ENCODE measurements at regions not wholly inside any gene's neighbourhood (a gene's known extent, or its start where the extent isn't known, plus 50 kb on each side); places are given as distances from the start of the nearest gene placed in this dataset.

DNA sequence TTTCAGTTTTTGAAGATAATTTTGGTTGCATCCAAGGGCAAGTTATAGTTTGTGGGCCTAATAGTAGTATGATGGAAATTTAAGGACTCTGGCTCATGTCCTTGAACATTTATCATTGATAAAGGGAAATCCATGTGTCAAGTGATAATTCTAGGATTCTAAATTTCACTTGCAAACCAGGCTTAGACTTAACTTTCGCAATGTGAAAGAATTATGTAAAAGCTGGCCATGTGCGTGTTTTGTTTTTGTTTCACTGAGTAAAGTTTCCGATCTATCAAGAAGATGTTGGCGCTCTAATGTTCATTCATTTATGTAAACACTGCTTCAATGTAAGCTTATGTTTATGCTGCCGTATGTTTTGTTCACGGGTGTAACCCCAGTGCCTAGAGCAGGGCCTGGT, 302.0 kb downstream of the SOX4 start:
- no peak for DNase-seq

GRCh38 chr6:21898107-21898796, 304.7 kb downstream of the SOX4 start:
- DNase-seq = no peak

GRCh38 chr6:21899708-21900107, 306.2 kb downstream of the SOX4 start:
- DNase-seq = no peak

DNA sequence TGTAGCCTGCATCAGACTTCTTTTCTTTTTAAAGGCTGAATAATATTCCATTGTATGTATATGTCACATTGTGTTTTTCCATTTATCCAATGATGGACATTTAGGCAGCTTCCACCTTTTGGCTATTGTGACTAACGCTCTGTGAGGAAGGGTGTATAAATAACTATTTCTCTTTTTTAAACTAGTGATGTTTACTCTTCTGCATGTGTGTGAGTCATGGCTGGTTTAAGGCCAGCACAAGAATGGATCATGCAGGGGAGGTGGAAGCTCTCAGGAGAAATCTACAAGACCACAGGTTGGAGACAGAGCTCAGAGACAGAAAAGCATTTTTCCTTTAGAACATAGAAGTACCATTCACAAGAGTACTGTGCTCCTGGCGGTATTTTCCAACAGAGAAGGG, 307.2 kb downstream of the SOX4 start:
- DNase-seq = no peak

DNA sequence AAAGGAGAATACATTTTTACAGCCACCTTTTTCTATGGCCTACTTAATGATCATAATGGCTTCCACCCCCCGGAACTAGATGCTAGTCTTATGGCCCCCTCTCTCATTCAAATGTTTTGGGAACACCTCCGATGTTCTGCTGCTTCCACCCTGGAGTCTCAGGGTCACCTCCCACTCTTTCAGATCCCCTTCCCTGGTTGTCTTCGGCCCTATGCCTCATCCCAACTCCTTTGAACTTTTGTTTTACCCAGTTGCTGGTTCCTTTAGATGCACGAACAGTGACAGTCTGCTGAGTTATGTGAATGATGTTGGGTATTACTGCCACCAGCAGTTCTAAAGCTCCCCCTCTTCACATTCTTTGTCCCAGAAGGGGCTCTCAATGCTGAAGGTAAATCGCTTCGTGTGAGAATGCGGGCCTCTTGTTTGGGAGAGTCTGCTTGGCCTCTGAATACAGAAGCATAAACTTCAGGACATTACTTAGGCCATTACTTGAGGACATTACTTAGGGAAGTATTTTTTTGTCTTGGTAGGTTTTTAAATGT, 309.1 kb downstream of the SOX4 start:
- DNase-seq = no peak

DNA sequence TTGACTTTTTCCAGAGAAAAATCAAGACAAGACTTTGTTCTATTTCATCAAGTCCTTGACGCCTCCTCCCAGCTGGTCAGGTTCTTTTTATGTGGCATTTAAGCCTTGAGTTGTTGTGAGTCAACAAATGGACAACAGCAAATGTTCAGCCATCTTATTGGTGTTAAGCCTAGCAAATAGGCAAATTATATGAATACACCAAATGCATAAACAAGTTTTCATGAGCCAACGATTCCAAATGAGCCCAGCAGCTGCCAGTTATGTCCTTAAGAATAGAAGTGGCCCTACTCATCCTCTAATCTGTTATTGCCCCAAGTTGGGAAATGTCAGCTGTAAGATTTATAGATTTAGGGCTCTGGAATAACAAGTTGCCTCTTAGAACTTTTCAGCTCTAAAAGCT, 312.0 kb downstream of the SOX4 start:
- DNase-seq = no peak

- DNase-seq = no peak
Measured at GRCh38 chr6:21906826-21907225, 313.3 kb downstream of the SOX4 start.

DNA sequence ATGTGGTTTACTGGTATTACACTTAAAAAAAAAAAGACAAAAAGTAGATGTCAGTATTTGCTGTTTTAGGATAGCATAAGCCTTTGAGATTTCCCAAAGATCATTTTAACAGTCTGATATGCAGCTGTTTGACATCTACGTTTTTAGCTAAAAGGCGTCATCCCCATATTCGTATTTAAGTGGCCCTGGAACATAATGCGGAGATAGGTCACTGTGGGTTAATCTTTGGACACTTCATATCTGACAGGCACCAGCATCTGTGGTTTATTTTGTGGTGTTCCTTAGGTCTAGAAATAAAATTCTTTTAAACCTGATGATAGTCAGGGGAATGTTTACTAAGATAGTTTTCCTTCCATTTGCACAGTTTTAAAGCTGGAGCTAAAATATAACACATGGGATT, 313.7 kb downstream of the SOX4 start:
- no peak for DNase-seq

GRCh38 chr6:21908161-21908848, 314.8 kb downstream of the SOX4 start:
- no peak for DNase-seq

GRCh38 chr6:21909321-21909720, 315.8 kb downstream of the SOX4 start:
- no peak for DNase-seq

DNA sequence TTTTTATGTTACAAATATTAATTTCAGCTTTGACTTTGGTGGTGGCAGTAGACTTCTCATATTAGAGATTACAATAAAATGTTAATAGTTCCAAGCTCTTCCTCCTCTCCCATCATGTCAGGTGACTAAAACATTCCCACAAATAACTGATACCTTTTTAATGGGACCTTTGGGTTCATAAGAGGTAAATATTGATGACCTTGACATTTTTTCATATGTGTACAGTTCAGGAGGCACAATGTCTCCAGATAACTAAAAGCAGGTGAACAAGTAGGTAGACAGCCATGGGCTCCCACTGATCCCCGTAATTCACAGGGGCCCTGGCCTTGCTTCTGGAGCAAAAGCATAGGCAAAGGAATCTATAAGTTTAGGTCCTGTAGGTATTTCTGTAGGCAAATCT, 317.7 kb downstream of the SOX4 start:
- DNase-seq = no peak

DNA sequence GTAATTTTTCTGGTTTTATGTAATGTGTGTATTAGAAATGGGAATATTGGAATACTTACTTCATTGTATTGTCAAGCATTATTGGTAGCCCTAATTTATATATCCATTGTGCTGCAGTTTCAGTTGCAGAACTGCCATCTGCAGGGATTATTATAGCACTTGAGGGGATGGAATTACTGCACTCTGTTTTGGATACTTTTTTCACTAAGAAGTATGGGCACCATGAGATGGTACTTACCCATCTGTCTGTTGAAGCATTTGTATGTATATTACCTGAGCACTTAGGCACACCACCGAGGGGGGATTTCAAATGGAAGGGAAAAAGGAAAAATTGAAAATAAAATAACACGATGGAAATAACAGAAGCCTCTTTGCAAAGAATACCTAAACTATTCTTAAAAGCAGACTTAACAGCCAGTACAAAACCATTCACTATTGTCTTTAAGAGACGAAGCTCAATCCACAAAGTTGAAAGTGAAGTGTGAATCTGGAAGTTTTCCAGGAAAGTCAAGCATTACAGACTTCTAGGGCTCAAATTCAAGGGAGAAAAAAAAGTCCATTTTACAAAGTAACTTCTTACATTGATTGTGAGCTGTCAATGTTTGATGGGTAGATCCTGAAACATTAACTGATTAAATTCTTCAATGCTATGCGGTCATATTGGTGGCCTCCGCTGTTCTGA, 318.7 kb downstream of the SOX4 start:
- DNase-seq = no peak

DNA sequence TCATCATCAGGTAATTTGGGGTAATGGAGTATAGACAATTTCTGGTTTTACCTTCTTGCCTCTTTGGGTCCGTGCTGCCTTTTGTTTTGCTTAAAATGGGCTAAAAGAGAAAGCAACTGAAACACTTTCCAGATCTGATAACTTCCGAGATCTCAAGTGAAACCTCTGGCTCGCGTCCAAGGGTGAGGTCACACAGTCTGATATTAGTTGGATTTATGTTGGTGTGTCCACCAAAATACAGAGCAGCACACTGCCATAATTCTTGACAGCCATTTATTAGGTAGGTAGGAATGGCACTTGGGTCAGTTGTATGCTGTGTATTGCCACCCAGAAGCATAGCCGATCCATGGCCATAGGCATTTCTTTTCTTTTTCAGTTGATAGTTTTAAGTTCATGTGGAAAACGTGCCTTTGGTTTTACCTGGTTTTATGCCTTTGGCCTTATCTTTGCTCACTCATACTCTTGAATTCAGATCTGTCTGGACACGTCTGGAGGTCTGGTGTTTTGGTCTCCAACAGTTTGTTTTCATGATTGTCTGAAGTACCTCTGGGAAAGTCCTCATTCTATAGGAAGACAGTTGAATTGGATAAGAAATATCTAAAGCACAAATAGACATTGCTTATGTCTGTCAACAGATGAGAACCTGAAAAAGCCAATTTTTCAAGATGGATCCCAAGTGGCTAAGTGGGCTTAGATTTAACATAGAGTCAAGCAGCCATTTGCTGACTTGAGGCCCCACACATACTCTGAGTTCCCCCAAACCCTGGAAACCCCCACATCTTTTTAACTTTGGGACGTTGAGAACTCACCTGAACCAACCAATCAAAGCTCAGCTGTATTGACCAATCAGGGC, 320.8 kb downstream of the SOX4 start:
- peak; percentile 33 for DNase-seq

DNA sequence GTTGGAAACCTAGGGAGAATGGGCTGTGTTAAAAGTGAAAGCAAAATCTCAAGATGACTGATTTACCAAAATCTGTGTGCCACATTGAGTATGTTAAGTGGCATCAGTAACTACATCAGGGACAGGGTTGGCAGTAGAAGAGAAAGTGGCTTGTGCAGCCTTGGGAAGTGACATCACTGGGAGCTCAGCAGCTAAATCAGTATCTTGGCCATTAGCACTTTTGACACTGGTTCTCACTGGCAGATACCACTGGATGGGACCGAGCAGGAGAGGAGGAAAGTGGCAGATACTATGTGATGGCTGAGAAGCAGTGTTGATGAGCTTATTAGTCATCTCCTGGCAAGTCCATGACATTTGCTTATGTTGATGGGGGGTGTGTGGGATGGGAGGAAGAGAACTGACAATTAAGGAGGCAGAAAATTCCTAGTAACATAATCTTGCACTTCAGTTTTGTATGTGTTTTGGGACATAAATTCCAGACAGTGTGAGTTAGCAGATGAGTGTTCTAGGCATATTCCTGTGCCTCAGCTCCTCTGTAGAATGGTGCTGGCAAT, 322.2 kb downstream of the SOX4 start:
- no peak for DNase-seq

DNA sequence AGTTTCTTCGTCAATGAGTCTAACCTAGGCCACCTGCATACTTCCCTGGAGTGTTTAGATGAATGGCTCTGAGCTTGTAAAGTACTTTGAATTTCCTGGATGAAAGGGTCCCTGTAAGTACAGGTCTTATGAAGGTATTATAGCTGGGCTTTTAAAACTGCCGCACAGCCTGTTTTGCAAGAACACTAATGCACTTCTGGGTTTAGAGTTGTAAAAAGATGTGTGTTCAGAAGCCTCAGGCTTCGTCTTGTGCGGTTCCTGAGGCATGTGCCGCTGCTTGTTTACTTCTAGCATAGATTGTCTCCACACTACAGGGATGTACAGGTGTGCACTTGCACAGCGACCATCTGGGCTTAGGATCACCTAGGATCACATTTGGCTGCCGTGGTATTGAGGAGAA, 324.5 kb downstream of the SOX4 start:
- no peak for DNase-seq

- DNase-seq = no peak
Measured at GRCh38 chr6:21918666-21919065, 325.1 kb downstream of the SOX4 start.

DNA sequence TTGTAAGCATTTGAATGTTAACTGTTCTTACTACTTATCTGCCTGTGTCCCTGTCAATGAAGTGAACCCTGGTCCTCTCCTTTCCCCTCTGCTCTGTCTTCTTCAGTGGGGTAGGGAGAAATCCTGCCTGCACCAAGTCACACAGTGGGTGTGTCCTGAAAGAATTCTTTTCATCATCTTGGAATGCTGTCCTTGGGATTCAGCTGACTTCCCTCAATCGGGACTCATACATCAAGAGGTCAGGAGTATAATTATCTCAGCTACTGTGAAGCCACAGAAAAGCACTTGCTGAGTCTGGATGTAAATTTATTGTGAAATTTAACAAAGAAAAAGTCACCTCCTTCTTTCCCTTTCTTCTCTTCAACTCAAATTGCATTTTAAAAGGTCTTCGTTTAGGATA, 328.5 kb downstream of the SOX4 start:
- DNase-seq = no peak

GRCh38 chr6:21924002-21924401, 330.5 kb downstream of the SOX4 start:
- no peak for DNase-seq

DNA sequence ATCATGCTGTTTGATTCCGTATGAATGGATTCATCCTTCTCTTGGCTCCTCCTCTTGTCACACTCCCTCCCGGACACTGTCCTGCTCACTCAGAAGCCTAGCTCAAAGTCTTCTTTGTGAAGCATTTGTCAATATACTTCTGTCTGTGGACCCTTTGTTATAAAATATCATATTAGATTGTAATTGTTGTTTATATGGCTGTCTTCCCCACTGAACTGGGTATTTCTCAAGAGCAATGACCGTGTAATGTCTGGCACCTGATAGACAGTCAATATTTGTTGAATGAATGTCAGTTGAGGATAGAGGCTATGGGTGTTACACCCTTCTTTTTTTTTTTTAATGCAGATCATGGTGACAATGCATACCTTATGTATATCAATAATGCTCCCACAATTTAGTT, 335.3 kb downstream of the SOX4 start:
- DNase-seq = no peak

DNA sequence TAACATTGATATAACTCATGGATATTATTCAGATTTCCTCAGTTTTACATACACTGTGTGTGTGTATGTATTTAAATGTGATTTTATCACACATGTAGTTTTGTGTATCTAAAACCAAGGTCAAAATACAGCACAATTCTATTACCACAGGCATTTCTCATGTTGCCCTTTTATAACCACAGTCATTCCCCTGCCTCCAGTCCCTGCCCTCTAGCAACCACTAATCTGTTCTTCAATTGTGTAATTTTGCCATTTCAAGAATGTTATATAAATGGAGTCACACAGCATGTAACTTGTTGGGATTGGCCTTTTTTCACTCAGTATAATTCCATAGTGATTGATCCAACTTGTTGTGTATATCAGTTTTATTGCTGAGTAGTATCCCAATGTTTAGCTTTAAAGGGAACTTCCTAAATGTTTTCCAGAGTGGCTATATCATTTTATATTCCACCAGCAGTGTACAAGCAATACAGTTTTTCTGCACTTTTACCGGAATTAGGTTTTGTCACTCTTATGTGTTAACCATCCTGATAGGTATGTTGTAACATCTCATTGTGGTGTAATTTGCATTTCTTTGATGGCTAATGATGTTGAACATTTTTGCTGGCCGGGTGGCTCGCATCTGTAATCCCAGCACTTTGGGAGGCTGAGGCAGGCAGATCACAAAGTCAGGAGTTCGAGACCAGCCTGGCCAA, 338.2 kb downstream of the SOX4 start:
- DNase-seq = no peak

DNA sequence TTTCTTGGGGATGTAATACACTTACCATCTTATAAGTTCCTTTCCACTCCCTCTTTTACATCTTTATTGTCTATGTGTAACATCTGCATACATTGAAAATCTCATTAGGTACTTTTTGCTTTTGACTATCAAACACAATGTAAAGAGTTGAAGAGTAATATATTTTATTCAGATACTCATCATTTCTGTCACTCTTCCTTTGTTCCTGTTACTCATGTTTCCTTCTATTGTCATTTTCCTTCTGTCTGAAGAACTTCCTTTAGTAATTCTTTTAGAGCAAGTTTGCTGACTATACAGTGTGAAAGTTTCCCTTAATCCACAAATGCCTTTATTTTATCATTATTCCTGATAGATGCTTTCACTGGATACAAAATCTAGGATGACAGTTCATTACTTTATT, 339.8 kb downstream of the SOX4 start:
- no peak for DNase-seq

DNA sequence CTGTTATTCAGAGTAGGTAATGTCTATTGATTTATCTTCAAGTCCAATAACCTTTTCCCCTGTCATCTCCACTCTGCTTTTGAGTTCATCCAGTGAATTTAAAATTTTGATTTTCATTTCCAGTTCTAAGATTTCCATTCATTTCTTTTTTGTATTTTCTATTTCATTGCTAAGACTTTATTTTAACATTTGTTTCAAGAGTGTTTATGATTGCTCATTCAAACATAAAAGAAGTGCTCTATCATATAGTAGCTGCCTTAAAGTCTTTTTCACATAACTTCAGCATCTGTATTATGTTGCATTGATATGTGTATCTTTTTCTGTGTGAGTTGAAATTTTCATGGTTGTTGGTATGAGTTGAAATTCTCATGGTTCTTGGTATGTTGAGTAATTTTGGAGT, 341.6 kb downstream of the SOX4 start:
- no peak for DNase-seq

All from activated gamma-delta T cell treated with Interleukin-2 at 50 U/mL for 16 hours (primary cell).